GM11168 (cell line): ENCODE measurements at regions not wholly inside any gene's neighbourhood (a gene's known extent, or its start where the extent isn't known, plus 50 kb on each side); places are given as distances from the start of the nearest gene placed in this dataset.
"Not testable (repeated sequence)": the region's sequence is repeated elsewhere in the genome, so short reads cannot be mapped to it uniquely, and the experiment has no call there.

ENCODE experiments used
- in situ Hi-C: fragments of 300-500 bp; cut with MboI; formaldehyde crosslinking; loops from one replicate; pipeline ENCODE4 v1.12.0; 2022; ENCODE audit warnings: low sequenced_read_pairs; ENCODE audit not compliant: unreplicated experiment

DNA sequence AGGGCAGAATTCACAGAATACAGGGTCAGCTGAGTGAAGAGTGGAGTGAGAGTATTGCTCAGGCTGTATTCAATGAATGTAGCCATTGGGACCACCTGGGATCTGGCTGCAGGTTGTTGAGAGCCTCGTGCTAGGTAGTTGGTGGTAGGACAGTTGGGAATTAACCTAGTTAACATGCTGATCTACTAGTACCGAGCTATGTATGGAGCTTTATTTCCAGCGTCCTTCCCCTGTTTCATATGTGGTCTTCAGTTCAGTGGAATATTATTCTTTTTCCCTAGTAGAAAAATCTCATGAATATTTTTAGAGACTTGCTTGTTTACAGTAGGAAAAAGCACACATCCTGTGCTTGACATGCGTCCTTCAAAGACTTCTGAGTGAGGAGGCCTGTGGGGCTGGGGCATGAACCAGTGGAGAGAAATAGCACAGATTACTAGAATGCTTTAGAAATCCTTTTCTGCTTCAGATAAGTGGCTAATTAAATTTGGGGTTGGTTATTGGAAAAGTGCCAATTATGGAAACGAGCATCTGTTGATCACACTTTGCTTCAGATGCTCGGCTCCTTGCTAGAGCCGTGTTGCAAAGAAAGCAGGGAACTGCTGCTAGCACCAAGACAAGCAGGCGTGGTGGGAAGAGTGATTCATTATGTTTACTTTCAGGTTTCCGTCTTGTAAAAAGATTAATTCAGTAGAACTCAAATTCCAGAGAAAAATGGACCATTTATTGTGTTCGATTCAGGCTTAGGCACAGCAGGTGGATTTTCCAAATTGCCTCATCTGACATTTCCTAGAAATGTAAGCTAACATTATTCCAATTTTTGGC is 53.6 kb downstream of the ARF6 start:
- in situ Hi-C loops, result no loop called here

DNA sequence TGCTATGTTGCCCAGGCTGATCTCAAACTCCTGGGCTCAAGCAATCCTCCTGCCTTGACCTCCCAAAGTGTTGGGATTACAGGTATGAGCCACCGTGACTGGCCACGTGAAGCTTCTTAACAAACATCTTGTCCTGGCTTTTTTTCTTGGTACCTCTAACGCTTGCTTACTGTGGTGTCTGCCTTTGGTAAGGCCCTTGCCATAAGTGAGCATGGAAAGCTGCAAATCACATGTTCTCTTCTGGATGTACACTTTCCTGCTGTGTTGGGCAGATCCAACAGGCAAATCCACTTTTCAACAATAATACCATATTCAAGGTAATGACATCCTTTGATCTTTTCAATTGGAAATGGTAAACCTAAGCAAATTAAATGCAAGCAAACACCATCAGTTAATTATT is 54.6 kb downstream of the ARF6 start:
- in situ Hi-C loops, result no loop called here

DNA sequence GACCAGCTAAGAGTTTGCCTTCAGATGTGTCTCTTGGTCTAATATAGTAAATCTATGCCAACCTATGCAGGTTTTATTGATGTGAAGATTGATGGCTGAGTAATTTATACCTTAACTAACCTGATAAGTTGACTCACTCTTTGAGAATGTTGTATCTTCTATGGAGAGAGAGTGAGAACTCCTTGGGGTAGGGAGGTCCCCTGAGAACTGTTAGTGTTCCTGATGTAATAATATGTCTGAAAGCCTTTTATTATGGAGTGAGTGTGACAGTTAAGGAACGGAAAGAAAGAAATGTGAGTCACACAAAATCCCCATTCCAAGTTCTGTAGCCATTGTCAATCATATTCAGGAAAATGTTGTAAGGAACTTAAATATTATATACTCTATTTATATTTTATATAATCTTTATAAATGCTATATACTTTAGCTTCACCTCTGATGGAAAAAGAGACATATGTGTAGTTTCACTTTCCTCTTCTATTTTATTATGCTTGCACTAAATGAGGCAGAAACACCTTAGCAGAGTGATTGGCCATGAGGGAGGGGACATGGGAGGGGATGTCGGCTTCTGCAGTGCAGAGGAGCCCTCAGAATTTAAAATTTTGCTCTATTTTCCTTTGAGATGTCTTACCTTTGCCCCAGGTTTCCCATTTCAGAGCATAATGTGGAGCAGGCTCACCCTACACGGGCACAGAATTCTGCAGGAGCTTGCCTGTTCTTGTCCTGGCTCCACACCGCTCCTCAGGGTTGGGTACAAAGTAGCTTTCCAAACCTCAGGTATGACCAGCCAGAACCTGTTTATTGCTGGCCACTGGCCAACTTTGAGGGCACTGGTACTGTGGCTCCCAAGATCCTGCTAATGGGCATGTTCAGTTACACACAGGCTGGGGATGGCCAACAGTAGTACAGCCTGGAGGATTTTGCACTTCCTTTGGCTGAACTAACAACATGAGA is 57.7 kb downstream of the ARF6 start:
- in situ Hi-C loops, result no loop called here

- in situ Hi-C loops, result no loop called here
Observed at GRCh38 chr14:49951229-49951607, 58.3 kb downstream of the ARF6 start.

- in situ Hi-C loops, result no loop called here
Observed at GRCh38 chr14:49951691-49952345, 58.9 kb downstream of the ARF6 start.

DNA sequence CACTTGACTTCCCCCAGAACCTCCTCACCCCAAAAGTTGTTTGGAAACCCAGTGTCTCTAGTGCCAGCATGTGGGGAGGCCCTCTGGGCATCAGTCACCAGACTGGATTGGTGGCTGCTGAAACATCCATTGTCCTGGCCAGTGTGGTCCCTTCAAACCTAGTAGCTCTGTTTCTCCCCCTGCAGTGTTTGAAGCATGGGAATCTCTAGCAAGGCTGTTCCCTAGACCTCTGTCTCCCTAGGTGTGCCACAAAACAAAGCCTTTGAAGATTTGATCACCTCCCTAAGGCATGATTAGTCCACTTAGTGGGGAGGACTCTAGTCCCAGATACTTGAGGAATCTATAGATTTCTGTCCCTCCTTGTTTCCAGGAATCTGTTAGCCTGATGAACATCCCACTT is 60.3 kb downstream of the ARF6 start:
- in situ Hi-C loops, result no loop called here

GRCh38 chr14:49954171-49954631 is 61.3 kb downstream of the ARF6 start:
- in situ Hi-C loops, result no loop called here

GRCh38 chr14:49955024-49955423 is 62.1 kb downstream of the ARF6 start:
- in situ Hi-C loops, result no loop called here

GRCh38 chr14:49957089-49957852 is 64.4 kb downstream of the ARF6 start:
- in situ Hi-C loops, result no loop called here

DNA sequence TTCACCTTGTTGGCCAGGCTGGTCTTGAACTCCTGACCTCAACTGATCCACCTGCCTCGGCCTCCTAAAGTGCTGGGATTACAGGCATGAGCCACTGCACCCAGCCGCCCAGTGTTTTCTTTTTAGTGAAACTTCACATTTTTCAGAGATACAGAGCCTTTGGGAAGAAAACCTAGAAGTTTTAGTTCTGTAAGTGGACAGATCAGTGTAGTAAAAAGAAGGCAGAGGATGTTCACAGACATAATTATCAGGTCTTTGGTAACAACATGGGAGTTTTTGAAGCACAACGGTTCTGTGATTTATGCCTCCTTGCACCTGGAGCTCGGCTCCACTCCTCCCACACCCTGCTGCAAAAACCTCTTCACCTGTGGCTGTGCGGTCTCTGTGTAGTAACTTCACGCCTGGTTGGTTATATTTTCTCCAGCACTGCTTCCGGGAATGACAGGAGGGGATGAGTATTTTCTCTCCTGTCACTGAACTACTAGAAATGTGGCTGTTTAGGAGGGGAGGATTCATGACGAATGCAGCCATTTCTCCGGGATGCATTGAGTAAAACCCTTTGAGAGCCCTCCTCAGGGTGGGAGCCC is 67.0 kb downstream of the ARF6 start:
- in situ Hi-C loops, result no loop called here

- in situ Hi-C loops, result no loop called here
Observed at GRCh38 chr14:49960453-49960852, 67.6 kb downstream of the ARF6 start.

- in situ Hi-C loops, result no loop called here
Observed at GRCh38 chr14:49961270-49962222, 68.7 kb downstream of the ARF6 start.

DNA sequence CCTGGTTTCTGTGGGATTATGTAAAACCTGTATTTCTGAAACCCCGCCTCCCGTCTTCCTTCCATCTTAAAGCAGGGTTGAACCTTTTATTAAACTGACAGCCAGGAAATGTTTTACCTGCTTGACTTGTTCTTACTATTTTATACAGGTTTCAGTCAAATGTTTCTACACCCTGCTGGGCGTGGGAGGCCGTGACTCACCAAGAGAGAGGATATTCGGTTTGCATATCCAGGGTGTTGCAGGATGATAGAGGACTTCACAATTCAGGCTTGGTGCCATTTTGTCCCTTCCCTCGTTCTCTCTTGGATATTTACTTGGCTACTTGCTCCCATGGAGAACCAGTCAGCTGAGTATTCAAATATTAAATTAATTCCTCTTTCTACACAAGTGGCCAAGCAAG is 69.7 kb downstream of the ARF6 start:
- in situ Hi-C loops, result no loop called here

- in situ Hi-C loops, result not testable (repeated sequence)
Observed at GRCh38 chr14:49965068-49965651, 72.3 kb downstream of the ARF6 start.

GRCh38 chr14:49966304-49966809 is 73.5 kb downstream of the ARF6 start:
- in situ Hi-C loops, result no loop called here

DNA sequence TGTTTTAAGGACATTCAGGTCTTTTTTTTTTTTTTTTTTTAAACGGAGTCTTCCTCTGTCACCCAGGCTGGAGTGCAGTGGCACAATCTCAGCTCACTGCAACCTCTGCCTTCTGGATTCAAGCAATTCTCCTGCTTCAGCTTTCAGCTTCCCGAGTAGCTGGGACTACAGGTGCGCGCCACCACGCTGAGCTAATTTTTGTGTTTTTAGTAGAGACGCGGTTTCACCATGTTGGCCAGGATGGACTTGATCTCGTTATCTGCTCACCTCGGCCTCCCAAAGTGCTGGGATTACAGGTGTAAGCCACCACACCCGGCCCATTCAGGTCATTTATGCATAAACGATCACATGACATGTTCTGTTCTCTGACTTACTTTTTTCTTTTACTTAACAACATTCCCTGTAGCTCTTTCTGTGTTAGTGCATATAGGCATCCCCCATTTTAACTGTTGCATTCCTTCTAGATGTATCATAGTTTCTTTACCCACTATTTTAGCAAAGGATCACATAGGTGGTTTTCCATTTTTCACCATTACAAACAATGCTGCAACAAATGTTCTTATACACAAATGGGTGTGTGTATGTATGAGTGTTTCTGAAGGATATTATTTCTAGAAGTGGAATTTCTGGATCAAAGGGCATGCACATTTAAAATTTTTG is 74.2 kb downstream of the ARF6 start:
- in situ Hi-C loops, result no loop called here

GRCh38 chr14:49969961-49970360 is 77.1 kb downstream of the ARF6 start:
- in situ Hi-C loops, result no loop called here
